HT1080 (cell line): ENCODE measurements at regions not wholly inside any gene's neighbourhood (a gene's known extent, or its start where the extent isn't known, plus 50 kb on each side); places are given as distances from the start of the nearest gene placed in this dataset.

Experiments
- DNase-seq: peaks from one replicate; pipeline ENCODE4 v3.0.0-alpha.2; 2015; ENCODE audit warnings: low read depth

DNA sequence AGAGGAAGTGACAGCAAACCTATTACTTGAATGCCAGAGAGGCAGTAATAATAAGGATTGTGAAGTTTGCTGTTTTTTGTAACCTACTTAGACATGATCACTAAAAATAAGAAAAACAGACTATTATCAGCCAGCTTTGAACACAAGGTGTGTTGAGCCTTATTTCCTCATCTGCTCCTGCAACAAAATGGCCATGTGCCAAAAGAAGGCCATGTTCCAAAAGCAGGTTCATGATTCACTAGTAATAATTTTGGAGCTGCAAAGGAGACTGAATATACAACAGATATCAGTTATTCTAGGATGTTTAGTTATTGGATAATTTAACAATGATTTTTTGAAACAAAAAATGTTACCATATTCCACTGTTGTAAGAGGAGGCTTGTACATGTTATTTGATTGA lies 578.7 kb downstream of the SQOR start:
- DNase-seq, result no peak

DNA sequence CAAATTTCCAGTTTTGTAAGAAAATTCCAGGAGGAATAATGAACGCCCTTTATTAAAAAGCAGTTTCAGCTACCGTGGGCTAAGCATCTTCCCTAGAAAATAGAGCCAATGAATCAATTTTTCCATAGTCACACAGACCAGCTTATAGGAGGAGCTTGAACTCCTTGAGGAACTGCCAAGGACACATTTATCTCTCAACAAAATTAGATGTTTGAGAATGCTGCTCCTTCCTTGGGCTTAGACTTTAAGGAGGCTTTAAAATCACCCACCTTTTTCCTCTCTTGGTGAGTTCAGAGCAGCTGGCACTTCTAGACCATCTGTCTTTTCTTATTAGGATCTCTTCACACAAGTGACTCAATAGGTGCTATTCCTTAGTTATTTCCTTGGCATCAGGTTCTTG lies 588.0 kb downstream of the SQOR start:
- DNase-seq, result no peak

DNA sequence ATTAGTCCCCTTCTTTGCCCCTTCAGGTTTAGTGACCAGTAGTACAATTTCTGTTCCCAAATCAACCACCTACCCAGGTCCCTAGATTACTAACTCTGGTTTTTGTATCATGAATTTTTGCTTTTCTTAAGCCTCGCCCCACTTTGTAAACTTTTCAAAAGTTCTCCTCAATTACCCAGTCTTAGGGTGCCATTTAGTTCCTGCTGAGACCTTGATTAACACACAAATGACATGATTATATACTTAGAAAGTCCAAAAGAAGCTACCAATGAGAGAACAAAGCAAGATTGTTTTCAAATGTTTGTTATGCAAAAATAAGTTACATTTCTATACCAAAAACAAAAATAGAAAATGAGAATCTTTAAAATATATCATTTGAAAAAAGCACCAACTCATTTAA lies 594.4 kb downstream of the SQOR start:
- DNase-seq, result no peak

DNA sequence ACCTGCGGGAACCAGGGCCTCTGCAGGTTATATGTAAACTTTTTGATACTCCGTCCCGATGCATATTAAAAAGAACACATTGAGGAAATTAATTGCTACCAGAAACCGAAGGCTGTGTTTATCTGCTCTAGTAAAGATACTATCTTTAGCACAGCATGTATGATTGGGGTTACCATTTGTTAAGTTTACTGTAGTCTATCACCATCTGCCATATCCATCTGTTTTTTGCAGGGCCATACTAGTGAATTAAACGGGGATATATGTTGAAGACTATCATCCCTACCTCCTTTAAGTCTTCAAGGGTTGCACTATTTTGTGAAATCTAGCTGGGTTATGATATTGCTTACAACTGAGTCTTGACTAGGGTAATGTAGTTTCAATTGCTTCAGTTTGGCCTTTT lies 597.0 kb downstream of the SQOR start:
- no peak for DNase-seq

DNA sequence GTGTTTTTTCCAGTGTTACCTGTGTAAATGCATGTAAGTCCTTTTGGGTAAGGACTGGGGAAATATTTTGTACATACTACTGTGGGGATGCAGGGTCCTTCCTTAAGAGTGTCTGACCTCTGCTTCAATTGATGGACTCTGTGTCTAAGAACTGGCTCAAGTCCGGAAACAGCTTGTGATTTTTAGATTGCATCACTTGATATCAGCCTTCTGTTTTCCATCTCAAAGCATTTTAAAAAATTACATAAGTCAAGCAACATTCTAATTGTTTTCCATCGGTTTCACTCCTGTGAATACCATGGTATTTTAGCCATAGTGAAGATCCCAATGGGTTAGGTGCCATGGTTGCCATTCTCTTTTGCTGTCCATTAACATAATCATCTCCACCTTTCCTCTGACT lies 597.6 kb downstream of the SQOR start:
- DNase-seq, result no peak

DNA sequence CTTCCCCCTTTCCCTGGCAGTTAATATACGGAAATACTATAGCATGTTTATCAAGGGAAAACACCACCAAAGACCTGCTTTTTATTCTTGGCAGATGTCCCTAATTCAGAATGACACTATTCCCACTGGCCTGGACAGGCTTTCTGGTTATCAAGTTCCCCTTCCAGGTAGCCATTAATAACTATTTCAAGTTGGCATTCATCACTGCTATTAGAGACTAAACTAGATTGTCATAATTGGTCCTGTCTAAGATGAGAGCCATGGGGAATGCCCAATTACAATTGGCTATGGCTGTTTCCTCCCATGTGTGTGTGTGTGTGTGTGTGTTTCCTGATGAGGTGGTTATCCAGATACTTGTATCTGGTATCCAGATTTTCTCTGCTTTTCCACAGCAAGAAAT lies 608.1 kb downstream of the SQOR start:
- DNase-seq, result no peak

DNA sequence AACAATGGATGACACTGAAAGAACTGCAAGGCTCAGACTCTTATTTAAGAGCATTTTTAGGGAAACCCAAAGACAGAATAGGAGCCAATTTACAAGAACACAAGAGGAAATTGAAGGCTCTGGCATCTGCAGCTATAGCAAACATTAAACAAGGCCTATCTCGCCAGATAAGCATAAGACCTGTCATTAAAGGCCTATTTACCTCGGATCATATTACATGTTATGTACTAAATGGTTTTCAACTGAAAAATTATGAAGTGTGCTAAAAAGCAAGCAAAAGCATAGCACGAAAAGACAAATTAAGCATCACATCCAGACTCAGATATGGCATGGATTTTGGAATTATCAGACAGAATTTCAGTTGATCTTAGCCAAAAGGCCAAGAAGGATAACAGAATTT lies 617.1 kb downstream of the SQOR start:
- no peak for DNase-seq

DNA sequence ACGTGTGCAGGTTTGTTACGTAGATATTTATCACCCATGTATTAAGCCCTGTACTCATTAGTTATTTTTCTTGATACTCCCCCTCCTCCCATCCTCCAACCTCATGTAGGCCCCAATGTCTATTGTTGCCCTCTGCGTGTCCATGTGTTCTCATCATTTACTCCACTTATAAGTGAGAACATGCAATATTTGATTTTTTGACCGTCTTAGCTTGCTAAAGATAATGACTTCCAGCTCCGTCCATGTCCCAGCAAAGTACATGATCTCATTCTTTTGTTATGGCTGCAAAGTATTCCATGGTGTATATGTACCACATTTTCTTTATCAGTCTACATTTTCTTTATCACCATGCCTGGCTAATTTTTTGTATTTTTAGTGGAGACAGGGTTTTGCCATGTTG lies 623.2 kb downstream of the SQOR start:
- DNase-seq, result no peak

DNA sequence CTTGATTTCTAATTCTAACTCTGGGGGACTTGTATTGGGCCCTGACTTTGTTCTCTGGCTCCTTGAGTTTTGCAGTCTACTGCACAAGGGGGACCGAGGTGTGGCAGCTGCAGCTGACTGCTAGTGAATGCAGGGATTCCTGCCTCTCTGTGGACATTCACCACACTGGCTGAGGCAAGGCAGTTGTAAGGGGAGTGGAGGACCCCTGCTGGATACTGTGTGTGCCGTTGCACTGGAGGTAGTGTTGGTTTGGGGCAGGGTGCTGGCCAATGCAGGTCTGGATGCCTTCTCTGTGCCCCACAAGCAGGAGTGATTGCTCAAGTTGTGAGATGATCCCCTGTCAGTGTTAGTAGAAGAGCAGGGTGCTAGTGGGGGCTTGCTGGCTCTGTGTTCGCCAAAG lies 626.1 kb downstream of the SQOR start:
- DNase-seq, result peak; percentile 11

DNA sequence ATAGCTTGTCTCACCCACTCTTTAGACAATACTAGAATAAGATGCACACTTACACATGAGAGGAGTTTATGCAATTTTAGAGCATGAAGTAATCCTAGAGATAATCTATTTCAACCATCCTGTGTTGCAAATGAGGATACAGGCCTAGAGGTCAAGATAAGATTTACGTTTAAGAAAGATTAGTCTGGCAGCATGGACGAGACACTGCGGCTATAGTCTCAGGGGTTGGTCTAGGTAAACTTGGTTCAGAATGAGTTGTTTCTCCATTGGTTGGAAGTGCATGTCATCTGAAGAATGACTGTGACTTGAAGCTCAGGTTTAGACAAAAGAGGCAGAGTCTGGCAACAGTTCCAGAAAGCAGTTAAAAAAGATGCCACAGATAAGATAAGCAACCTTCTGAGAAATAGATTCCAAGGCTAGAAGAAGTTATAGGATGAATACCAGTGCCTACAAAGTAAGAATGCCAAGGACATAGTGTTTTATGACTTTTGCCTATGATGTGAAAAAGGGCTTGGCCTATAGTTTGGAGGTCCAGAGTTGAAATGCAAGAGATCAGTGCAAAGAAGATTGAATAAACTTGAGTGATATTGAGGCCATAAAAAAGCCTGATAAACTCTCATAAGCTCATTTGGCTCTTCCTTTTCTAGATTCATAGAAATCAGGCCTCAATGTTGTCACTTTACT lies 631.0 kb downstream of the SQOR start:
- DNase-seq, result no peak

DNA sequence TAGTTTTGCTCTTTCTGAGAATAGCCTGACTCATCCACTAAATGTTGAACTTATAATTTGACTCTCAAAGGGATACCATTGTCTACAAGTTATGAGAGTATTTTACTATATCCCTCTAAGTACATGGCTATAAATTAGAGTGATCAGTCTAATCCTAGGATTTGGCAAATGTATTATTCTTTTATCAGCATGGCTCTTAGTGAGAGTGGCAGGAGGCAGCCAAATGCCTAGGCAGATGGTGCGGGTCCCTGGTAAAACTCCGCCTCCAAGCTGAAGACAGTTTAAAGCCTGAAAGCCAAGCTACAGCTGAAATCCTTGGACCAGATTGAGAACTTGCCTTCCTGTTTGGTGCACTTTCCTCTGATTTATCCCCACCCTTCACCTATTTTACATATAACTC lies 631.8 kb downstream of the SQOR start:
- DNase-seq, result no peak

DNA sequence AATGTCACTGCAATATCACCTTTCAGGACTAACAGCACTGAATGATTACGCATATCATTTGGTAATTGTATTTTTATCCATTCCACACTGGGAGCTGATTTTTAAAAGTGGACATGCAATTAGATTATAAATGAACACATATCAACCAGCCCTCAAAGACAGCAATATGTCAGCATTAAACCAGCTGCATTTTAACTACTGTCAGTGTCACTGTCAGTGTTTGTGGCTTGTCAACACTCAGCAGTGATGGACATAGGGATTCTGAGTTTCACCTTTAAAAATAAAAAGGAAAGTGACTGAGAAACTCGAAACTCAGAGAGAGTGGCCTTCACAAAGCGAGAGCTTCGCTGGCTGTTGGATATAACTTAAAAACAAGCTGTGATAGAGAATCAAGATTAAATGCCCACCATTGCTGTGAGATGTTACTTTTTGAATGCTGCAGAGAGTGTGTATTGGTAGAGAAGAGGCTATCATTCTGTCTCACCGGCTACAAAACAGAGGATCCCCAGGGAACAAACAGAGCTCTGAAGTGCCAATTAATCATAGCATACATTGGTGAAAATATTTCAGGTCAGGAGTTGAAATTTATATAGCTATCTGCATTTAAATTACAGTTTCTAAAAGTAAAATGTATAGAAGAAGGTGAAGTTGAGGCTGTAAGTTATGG lies 635.8 kb downstream of the SQOR start:
- DNase-seq, result no peak

DNA sequence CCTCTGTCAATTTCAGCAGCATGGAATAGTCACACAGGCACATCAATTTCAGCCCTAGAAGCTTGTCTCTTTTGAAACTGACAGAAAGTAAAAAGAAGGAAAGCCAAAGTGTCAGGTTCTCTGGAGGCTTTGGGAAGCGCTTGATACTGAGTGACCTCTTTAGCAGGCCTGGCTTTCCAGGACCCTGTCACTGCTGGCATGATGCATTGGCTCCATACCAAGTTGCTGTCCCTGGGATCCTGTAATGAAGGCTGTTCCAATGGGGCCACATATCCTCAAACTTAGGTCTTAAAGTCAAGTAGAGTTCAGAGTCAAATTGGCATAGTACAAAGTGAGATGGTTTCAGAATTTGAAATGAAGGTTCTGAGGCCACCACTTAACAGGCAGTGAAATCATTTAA lies 640.9 kb downstream of the SQOR start:
- no peak for DNase-seq

DNA sequence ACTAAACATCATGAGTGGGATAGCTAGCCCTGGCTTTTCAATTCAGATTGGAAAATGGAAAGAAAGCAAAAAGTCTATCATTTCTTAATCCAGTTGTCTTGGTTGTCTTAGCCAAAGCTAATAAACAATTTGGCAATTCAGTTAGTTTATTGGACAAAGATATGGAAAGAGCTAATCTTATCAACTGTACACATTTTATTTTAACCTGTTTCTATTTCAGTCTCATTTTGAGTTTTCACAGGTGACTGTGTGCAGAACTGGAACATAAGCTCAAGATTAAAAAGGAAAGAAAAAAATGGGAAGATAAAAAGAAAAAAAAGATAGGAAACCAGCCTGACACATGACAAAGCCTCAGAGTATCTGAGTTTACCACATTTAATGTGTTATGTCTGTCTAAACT lies 642.6 kb downstream of the SQOR start:
- DNase-seq, result no peak

DNA sequence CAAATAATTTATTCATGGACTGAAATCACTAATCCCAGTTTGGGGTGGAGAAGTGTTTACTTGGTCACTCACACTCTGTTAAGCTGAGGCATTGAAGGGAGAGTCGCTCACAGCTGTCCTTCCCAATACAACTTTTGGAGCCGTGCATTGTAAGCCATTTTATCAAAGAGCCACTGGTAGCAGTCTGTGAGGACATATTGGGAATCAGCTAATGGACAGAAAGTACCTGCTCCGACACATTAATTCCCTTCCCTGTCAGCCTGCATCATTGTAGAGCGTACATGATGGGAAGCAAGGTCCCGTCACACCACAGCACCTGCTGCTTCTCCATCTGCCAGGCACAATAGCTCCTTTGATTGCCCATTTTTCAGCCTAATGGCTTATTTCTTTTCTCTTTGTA lies 643.2 kb downstream of the SQOR start:
- no peak for DNase-seq

DNA sequence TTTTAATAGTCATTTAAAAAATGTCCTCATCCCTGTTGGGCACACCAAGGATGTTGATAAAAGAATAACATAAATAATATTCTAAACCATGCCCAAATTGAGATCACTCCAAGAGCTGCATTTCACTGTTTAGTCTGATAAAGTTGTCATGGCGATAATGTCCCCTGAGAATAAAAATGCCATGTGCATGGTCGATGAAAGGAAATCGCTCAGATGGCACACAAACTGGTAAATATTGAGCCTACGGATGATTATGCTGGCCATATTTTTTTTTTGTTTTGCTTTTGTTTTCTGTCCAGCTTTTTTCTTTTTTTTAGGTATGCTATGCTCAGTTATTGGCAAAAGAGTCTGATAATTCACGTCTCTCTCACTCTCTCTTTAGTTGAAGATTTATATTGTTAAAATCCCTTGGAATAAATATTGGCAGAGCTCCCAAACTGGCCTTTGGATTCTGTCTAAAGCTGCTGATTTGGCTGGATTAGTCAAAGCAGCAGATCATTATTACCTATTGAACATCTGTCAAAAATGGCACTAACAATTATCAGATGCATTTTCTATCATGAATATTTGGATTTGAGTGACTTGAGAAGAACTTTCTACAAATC lies 643.8 kb downstream of the SQOR start:
- no peak for DNase-seq

DNA sequence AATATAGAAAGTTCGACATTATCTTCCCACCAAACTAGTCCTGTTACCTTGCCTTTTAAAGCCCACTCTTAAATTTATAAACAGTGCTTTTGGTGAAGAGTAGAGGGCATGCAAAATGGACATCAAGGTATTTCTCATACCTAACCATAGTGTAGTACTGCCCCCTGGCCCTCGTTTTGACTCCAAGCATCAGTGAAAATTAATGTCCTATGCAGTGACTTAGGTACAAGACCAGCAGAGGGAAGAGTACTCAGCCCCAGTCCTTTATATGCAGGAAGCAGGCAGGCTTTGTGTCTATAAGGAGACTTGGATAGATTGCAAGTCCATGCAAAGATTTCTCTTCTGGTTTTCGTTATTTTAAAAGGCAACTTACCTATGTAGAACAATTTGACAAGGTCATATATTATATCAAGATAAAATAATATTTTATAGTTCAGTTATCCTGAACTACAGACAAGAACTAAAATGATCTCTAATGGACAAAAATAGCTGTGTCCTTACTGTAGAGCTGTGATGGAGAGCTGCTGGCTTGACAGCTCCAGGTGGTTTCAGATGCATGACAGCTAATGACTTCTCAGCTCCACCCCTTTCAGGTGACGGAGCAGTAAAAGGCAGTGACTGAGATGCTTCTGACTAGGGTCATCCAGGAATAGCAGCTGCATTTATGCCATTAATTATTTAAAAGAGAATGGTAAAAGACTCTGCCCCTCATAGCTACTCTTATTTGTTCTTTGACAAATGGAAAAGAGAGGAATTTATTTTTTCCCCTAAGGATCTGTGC lies 646.1 kb downstream of the SQOR start:
- peak; percentile 34 for DNase-seq

DNA sequence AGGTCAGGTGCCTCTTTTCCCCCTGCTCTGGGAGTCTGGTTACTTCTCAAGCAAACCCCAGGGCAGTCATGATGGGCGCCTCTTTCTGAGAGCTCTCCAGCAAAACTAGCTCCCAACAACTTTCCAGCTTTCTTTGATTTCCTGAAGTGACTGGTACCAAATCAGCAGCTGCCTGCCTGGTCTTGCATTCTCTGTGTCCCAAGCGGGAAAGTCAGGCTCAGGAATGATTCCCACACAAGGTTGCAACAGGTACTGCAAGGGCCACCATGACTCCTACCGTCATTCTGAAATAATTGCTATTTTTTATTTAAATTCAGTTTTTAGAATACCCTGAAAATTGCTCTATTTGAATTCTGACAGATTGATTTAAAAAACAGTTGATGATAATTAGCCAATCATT lies 658.7 kb downstream of the SQOR start:
- DNase-seq, result no peak

DNA sequence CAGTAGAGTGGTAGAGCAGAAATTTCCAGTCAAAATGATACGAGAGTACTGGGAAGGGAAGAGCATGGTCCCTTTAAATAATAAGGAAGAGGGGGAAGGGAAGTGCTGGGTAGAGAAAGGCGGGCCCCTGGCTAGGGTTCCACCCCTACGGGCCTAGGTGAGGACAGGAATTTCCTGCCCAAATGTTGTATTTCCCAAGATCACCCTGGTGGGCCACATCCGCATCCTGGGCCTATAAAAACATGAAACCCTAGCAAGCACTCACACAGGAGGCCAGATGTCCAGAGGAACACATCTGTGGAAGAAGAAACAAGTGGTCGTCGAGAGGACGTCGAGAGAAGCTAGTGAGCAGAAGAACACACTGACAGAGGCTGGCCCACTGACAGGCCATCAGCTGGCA lies 661.2 kb downstream of the SQOR start:
- DNase-seq, result no peak

DNA sequence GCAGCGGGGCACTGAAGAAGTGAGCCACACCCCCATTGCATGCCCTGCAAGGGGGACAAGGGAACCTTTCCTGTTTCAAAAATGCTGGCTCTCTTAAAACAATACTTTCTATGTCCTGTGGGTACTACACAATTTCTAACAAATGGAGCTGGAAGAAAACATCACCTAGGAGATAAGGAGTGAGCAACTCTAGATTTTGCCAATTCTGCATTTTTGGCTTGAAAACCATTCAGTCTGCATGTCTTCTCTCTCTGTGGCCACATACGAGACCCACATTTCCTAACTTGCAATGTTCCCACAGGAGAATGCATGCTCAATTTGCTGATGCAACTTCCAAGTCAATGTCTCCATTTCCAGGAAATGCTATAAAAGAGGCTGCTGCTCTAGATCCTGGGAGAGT lies 662.0 kb downstream of the SQOR start:
- DNase-seq, result no peak

DNA sequence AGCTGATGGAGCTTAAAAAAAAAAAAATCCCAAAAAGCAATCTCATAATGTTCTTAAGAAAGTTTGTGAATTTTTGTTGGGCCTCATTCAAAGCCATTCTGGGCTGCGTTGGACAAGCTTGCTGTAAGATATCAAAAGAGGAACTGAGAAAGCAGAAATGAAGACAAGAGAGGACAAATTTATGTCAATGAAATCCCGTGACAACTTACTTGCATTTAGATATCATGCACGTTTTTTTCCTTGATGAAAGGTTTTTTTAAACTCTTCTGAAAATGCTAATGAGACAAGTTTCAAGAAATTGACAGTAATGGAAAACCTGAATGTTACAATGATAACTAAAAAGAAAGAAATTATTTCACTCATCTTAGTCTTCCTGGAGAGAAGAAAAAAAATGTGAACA lies 662.9 kb downstream of the SQOR start:
- no peak for DNase-seq

DNA sequence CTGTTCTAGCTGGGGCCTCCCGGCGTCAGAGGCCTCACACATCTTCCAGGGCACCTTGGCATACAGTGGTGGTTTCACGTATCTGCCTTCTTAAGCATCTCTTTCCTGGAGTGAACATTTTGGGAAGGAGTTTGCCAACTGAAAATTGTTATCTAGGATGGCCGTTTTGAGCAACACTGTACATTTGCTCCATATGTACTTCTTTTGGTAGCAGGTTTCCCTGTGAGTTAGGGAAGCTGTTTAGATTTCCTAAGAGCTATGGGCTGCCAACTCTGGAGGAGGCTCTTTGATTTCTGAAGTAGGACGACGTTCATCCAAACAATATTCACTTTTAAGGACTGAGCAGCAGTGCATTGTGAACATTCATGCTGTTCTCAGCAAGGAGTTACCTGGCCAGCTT lies 665.9 kb downstream of the SQOR start:
- no peak for DNase-seq
